OCI-LY3 (cell line): ENCODE measurements at regions not wholly inside any gene's neighbourhood (a gene's known extent, or its start where the extent isn't known, plus 50 kb on each side); places are given as distances from the start of the nearest gene placed in this dataset.

Experiments used
- H2AFZ ChIP-seq: fragments of 200-600, 300-600 bp; shearing (Covaris generic); 2 replicates; pipeline ENCODE4 v1.6.0; 2014; ENCODE audit warnings: antibody characterized with exemption, low read depth, low read length
- H3K27ac ChIP-seq: fragments of 200-600, 300-600 bp; sonication (generic); 2 replicates; pipeline ENCODE4 v1.5.1; 2014; ENCODE audit warnings: mild to moderate bottlenecking, low read length, moderate library complexity, mixed read lengths
- H3K27me3 ChIP-seq: fragments of 200-600, 300-600 bp; sonication (generic); 2 replicates; pipeline ENCODE4 v1.6.1; 2014; ENCODE audit warnings: low read depth, low read length, mixed read lengths
- H3K36me3 ChIP-seq: fragments of 200-600, 300-600 bp; sonication (generic); replicated peaks from 2 replicates; pipeline ENCODE3; 2014; ENCODE audit warnings: low read depth, low read length, mixed read lengths
- H3K4me1 ChIP-seq: fragments of 300-600, 200-600 bp; sonication (generic); 2 replicates; pipeline ENCODE4 v1.6.1; 2014; ENCODE audit warnings: low read length, mixed read lengths
- H3K4me2 ChIP-seq: fragments of 200-600, 300-600 bp; sonication (generic); 2 replicates; pipeline ENCODE4 v1.6.1; 2014; ENCODE audit warnings: low read length, mixed read lengths
- H3K4me3 ChIP-seq: fragments of 300-600, 200-600 bp; sonication (generic); 2 replicates; pipeline ENCODE4 v1.5.1; 2014; ENCODE audit warnings: antibody characterized with exemption, mild to moderate bottlenecking, low read length, moderate library complexity
- H3K79me2 ChIP-seq: fragments of 300-600, 200-600 bp; shearing (Covaris generic); 2 replicates; pipeline ENCODE4 v1.6.1; 2014; ENCODE audit warnings: mild to moderate bottlenecking, low read length, mixed read lengths
- H3K9ac ChIP-seq: fragments of 300-600, 200-600 bp; shearing (Covaris generic); 2 replicates; pipeline ENCODE4 v1.6.0; 2014; ENCODE audit warnings: mild to moderate bottlenecking, low read length, moderate library complexity
- H3K9me3 ChIP-seq: fragments of 200-600, 300-600 bp; shearing (Covaris generic); 2 replicates; pipeline ENCODE4 v1.6.1; 2014; ENCODE audit warnings: low read length, mixed read lengths; ENCODE audit not compliant: insufficient read depth
- H4K20me1 ChIP-seq: fragments of 200-600, 300-600 bp; sonication (generic); 2 replicates; pipeline ENCODE4 v1.6.1; 2016; ENCODE audit warnings: low read length, mixed read lengths; ENCODE audit not compliant: insufficient read depth
- CTCF ChIP-seq: fragments of 200-600, 300-600 bp; sonication (generic); IDR thresholded peaks from 2 replicates; pipeline ENCODE4 v1.5.1; 2014; ENCODE audit warnings: antibody characterized with exemption, low read length, low read depth
- EZH2phosphoT487 ChIP-seq: fragments of 200-600 bp; shearing (Covaris generic); IDR thresholded peaks from 2 replicates; pipeline ENCODE4 v1.6.1; 2018; ENCODE audit warnings: antibody characterized with exemption, mixed run types, low read depth

GRCh38 chr1:209232759-209233158, 350.8 kb upstream of the CAMK1G start:
- no peaks in the 10 kb centered on the region for H3K36me3 ChIP-seq
- H3K4me3 ChIP-seq = no peak overlapping the region

GRCh38 chr1:209235166-209235565, 348.3 kb upstream of the CAMK1G start:
- TF ChIP-seq CTCF (no peak), EZH2phosphoT487 (no peak)
- Histone ChIP-seq H4K20me1 (no peaks in the 10 kb centered on the region), H3K27me3 (peaks cover 25% of the 10 kb centered on the region), H3K4me1 (no peaks in the 10 kb centered on the region), H3K27ac (no peak overlapping the region), H3K4me2 (no peak overlapping the region), H3K9me3 (no peaks in the 10 kb centered on the region), H3K4me3 (no peak overlapping the region), H3K36me3 (no peaks in the 10 kb centered on the region), H3K9ac (no peak overlapping the region), H3K79me2 (no peaks in the 10 kb centered on the region), H2AFZ (no peak overlapping the region)

More at GRCh38 chr1:209232759-209233158, 350.8 kb upstream of the CAMK1G start:
- no peak overlapping the region for H2AFZ ChIP-seq
- H3K9ac ChIP-seq = no peak overlapping the region
- peaks cover 14% of the 10 kb centered on the region; the same call in 1 of the 2 replicates for H3K27me3 ChIP-seq
- H3K27ac ChIP-seq = no peak overlapping the region
- H3K79me2 ChIP-seq = no peaks in the 10 kb centered on the region
- no peak for TF ChIP-seq EZH2phosphoT487
- TF ChIP-seq CTCF = no peak
- no peaks in the 10 kb centered on the region for H3K9me3 ChIP-seq
- no peaks in the 10 kb centered on the region for H4K20me1 ChIP-seq
- no peak overlapping the region for H3K4me2 ChIP-seq
- no peaks in the 10 kb centered on the region for H3K4me1 ChIP-seq

GRCh38 chr1:209238356-209238755, 345.2 kb upstream of the CAMK1G start:
- no peaks in the 10 kb centered on the region for H3K79me2 ChIP-seq
- no peak overlapping the region for H2AFZ ChIP-seq
- H3K4me2 ChIP-seq = no peak overlapping the region
- no peaks in the 10 kb centered on the region for H4K20me1 ChIP-seq
- no peaks in the 10 kb centered on the region for H3K36me3 ChIP-seq
- no peaks in the 10 kb centered on the region for H3K9me3 ChIP-seq
- no peak overlapping the region for H3K27ac ChIP-seq
- no peak for TF ChIP-seq EZH2phosphoT487
- no peak for TF ChIP-seq CTCF
- peaks cover 49% of the 10 kb centered on the region for H3K27me3 ChIP-seq
- no peak overlapping the region for H3K9ac ChIP-seq
- H3K4me3 ChIP-seq = no peak overlapping the region
- H3K4me1 ChIP-seq = no peaks in the 10 kb centered on the region

- Histone ChIP-seq H4K20me1 (no peaks in the 10 kb centered on the region), H3K4me1 (no peaks in the 10 kb centered on the region), H3K9me3 (no peaks in the 10 kb centered on the region), H3K4me3 (no peak overlapping the region), H3K79me2 (no peaks in the 10 kb centered on the region), H3K36me3 (no peaks in the 10 kb centered on the region), H3K27me3 (peaks cover 67% of the 10 kb centered on the region), H3K9ac (no peak overlapping the region), H2AFZ (no peak overlapping the region), H3K27ac (no peak overlapping the region), H3K4me2 (no peak overlapping the region)
- TF ChIP-seq EZH2phosphoT487 = no peak
- TF ChIP-seq CTCF = no peak
These were observed 343.2 kb upstream of the CAMK1G start for GRCh38 chr1:209240351-209240750.
